Naive thymus-derived CD4-positive, alpha-beta T cell (primary cell): ENCODE measurements at regions not wholly inside any gene's neighbourhood (a gene's known extent, or its start where the extent isn't known, plus 50 kb on each side); places are given as distances from the start of the nearest gene placed in this dataset.

Source experiments
- ATAC-seq: fragments of 150-1000 bp; cut with Tn5 transposase; 2 replicates; pipeline ENCODE4 v1.10.0; 2021; ENCODE audit warnings: mild to moderate bottlenecking, moderate library complexity
- CTCF ChIA-PET: fragments of 350-600 bp; sonication (Branson Sonifier 250); formaldehyde crosslinking; loops from one replicate; lab custom pipeline; 2021; ENCODE audit warnings: antibody characterized with exemption; lab: Charles Lee
- POLR2A ChIA-PET: fragments of 350-600 bp; sonication (Branson Sonifier 250); formaldehyde crosslinking; loops from one replicate; lab custom pipeline; 2021; ENCODE audit warnings: antibody characterized with exemption, inconsistent platforms; lab: Charles Lee
- DNase-seq, 9 donors: peaks; one replicate each; pipeline versions ENCODE4 v3.0.0 to v3.0.0-alpha.2; 2020 to 2022; ENCODE audit warnings: mixed read lengths in 1 of 9
- H3K27ac ChIP-seq: one replicate; pipeline ENCODE4 v1.7.0; 2013; ENCODE audit warnings: mild to moderate bottlenecking, low read depth, low read length, moderate library complexity
- H3K27me3 ChIP-seq, 2 donors: one replicate each; pipeline ENCODE4 v1.7.0; 2013; ENCODE audit warnings: low read length in 2 of 2, mild to moderate bottlenecking in 2 of 2, moderate library complexity in 2 of 2; ENCODE audit not compliant: control insufficient read depth in 2 of 2, insufficient read depth in 2 of 2
- H3K36me3 ChIP-seq, 3 experiments: 1 replicate in 2 of 3; 2 replicates in 1 of 3; pipeline ENCODE4 v1.7.0; 2013; ENCODE audit warnings: low read length in 3 of 3, mild to moderate bottlenecking in 3 of 3, moderate library complexity in 1 of 3; ENCODE audit not compliant: insufficient read depth in 3 of 3, control insufficient read depth in 2 of 3
- H3K4me1 ChIP-seq, 2 donors: one replicate each; pipeline ENCODE4 v1.7.0; 2013; ENCODE audit warnings: low read length in 2 of 2, mild to moderate bottlenecking in 2 of 2, moderate library complexity in 1 of 2; ENCODE audit not compliant: control insufficient read depth in 2 of 2, insufficient read depth in 2 of 2
- H3K4me3 ChIP-seq: 2 replicates; pipeline ENCODE4 v1.7.0; 2013; ENCODE audit warnings: mild to moderate bottlenecking, low read length
- H3K9me3 ChIP-seq, 3 experiments: 1 replicate in 2 of 3; 2 replicates in 1 of 3; pipeline ENCODE4 v1.7.0; 2013; ENCODE audit warnings: low read length in 3 of 3; ENCODE audit not compliant: control insufficient read depth in 2 of 3
- H3K27ac Mint-ChIP-seq, 9 donors: one replicate each; pipeline ENCODE4 v1.8.0; 2020 to 2022; ENCODE audit warnings: mixed read lengths in 9 of 9, mild to moderate bottlenecking in 8 of 9, moderate library complexity in 5 of 9, inconsistent platforms in 2 of 9
- H3K27me3 Mint-ChIP-seq, 5 donors: one replicate each; pipeline ENCODE4 v1.8.0; 2021 to 2022; ENCODE audit warnings: mixed read lengths in 5 of 5, mild to moderate bottlenecking in 1 of 5
- H3K36me3 Mint-ChIP-seq, 5 donors: one replicate each; pipeline ENCODE4 v1.8.0; 2020 to 2022; ENCODE audit warnings: mixed read lengths in 5 of 5, mild to moderate bottlenecking in 3 of 5, inconsistent platforms in 1 of 5
- H3K4me1 Mint-ChIP-seq, 7 donors: one replicate each; pipeline ENCODE4 v1.8.0; 2020 to 2022; ENCODE audit warnings: mixed read lengths in 7 of 7, mild to moderate bottlenecking in 3 of 7, inconsistent platforms in 1 of 7
- H3K4me3 Mint-ChIP-seq, 10 donors: one replicate each; pipeline ENCODE4 v1.8.0; 2020 to 2022; ENCODE audit warnings: mild to moderate bottlenecking in 10 of 10, mixed read lengths in 10 of 10, moderate library complexity in 6 of 10, inconsistent platforms in 2 of 10
- H3K9me3 Mint-ChIP-seq, 11 donors: one replicate each; pipeline ENCODE4 v1.8.0; 2020 to 2022; ENCODE audit warnings: mixed read lengths in 11 of 11, mild to moderate bottlenecking in 4 of 11, inconsistent platforms in 1 of 11, moderate library complexity in 1 of 11
- intact Hi-C, 2 donors: fragments of 100-400 bp; cut with micrococcal nuclease; formaldehyde crosslinking; loops; one replicate each; pipeline ENCODE4 v1.15.1; 2023

DNA sequence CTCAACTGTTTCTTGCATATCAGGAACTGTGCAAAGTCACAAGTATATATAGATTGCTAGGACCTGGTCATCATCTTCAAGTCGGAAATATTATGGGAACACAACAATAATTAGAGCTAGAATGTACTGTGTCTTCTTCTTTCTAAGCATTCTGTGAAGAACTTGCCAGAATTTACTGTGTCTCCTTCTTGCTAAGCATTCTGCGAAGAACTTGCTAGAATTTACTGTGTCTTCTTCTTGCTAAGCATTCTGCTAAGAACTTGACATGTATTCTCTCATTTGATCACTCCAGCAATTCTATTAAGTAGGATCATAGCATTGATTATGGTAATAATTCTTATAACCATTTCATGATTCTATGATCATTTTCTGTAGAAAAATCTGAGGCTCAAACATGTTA is 231.7 kb downstream of the FOXL1 start:
- no peak overlapping the region for H3K4me3 ChIP-seq
- H3K36me3 ChIP-seq, result no peaks in the 10 kb centered on the region
- Mint-ChIP-seq H3K9me3 (peaks cover 0 to 5% (median 0%) of the 10 kb centered on the region in 11 donors), H3K27me3 (peaks cover 2 to 20% (median 15%) of the 10 kb centered on the region in 5 donors), H3K4me3 (no peak overlapping the region), H3K4me1 (peaks cover 0 to 2% (median 0%) of the 10 kb centered on the region in 7 donors), H3K27ac (no peak overlapping the region), H3K36me3 (no peaks in the 10 kb centered on the region)
- DNase-seq, result no peak
- no peaks in the 10 kb centered on the region for H3K4me1 ChIP-seq
- ChIA-PET POLR2A (no interaction called here), CTCF (no interaction called here)
- intact Hi-C loops, result no loop called here
- no peak overlapping the region for H3K27ac ChIP-seq
- H3K9me3 ChIP-seq, result no peaks in the 10 kb centered on the region
- H3K27me3 ChIP-seq, result no peaks in the 10 kb centered on the region
- no peak for ATAC-seq

- H3K9me3 Mint-ChIP-seq, result peaks cover 0 to 1% (median 0%) of the 10 kb centered on the region in 11 donors
- H3K4me1 Mint-ChIP-seq, result no peaks in the 10 kb centered on the region
- H3K27ac Mint-ChIP-seq, result no peak overlapping the region
- H3K36me3 Mint-ChIP-seq, result no peaks in the 10 kb centered on the region
- no peaks in the 10 kb centered on the region for H3K4me1 ChIP-seq
- H3K27ac ChIP-seq, result no peak overlapping the region
- H3K27me3 Mint-ChIP-seq, result peaks cover 3 to 13% (median 8%) of the 10 kb centered on the region in 5 donors
- ATAC-seq, result no peak
- H3K4me3 ChIP-seq, result no peak overlapping the region
- CTCF ChIA-PET, result no interaction called here
- intact Hi-C loops, result no loop called here
- no peak for DNase-seq
- H3K9me3 ChIP-seq, result no peaks in the 10 kb centered on the region
- H3K4me3 Mint-ChIP-seq, result no peak overlapping the region
- H3K36me3 ChIP-seq, result no peaks in the 10 kb centered on the region
- POLR2A ChIA-PET, result no interaction called here
- no peaks in the 10 kb centered on the region for H3K27me3 ChIP-seq
Observed at GRCh38 chr16:86812363-86812970, 234.1 kb downstream of the FOXL1 start.

- CTCF ChIA-PET, result no interaction called here
Observed at GRCh38 chr16:86814256-86814655, 235.9 kb downstream of the FOXL1 start.

DNA sequence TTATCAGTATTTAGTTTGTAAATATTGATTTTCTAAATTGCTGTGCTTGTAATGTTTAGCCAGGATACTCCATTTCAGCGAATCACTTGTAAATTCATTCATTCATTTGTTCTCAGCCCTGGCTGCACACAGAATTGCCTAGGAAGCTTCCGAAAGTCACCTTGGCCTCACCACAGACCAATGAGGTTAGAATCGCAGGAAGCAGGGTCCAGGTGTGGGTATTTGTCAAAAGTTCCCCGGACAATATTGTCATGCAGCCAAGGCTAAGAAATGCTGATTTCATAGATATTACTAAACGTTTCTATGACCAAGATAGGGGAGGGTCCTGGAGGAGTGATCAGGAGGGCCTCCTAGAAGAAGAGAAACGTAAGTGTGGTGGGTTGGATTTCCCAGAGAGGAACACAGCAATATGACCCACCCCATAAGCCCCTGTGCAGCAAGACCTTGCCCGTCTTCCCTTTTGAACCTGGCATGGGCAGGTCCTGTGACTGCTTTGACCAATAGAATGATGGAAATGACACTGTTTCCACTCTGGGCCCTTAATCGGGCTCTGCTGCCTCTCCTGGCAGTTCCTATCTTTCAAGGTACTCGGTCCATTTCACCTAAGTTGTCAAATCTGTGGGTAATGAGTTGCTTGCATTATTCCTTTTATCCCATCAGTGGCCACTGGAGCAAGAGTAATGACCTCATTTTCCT is 238.7 kb downstream of the FOXL1 start:
- H3K4me3 ChIP-seq, result no peak overlapping the region
- no peak overlapping the region for H3K27ac ChIP-seq
- intact Hi-C loops, result no loop called here
- no peaks in the 10 kb centered on the region for H3K27me3 ChIP-seq
- ATAC-seq, result no peak
- Mint-ChIP-seq H3K27ac (no peak overlapping the region), H3K4me1 (no peaks in the 10 kb centered on the region), H3K9me3 (no peaks in the 10 kb centered on the region), H3K27me3 (peaks cover 6 to 36% (median 13%) of the 10 kb centered on the region in 5 donors), H3K36me3 (no peaks in the 10 kb centered on the region), H3K4me3 (no peak overlapping the region)
- POLR2A ChIA-PET, result no interaction called here
- no peaks in the 10 kb centered on the region for H3K9me3 ChIP-seq
- CTCF ChIA-PET, result no interaction called here
- no peak for DNase-seq
- H3K4me1 ChIP-seq, result no peaks in the 10 kb centered on the region
- H3K36me3 ChIP-seq, result no peaks in the 10 kb centered on the region

More at GRCh38 chr16:86814256-86814655, 235.9 kb downstream of the FOXL1 start:
- Histone ChIP-seq H3K4me1 (no peaks in the 10 kb centered on the region), H3K27me3 (no peaks in the 10 kb centered on the region), H3K27ac (no peak overlapping the region), H3K9me3 (no peaks in the 10 kb centered on the region), H3K36me3 (no peaks in the 10 kb centered on the region), H3K4me3 (no peak overlapping the region)
- Mint-ChIP-seq H3K4me1 (no peaks in the 10 kb centered on the region), H3K27ac (no peak overlapping the region), H3K4me3 (no peak overlapping the region), H3K9me3 (no peaks in the 10 kb centered on the region), H3K36me3 (no peaks in the 10 kb centered on the region), H3K27me3 (peaks cover 5 to 29% (median 13%) of the 10 kb centered on the region in 5 donors)
- DNase-seq, result no peak
- no peak for ATAC-seq
- intact Hi-C loops, result no loop called here
- POLR2A ChIA-PET, result no interaction called here

DNA sequence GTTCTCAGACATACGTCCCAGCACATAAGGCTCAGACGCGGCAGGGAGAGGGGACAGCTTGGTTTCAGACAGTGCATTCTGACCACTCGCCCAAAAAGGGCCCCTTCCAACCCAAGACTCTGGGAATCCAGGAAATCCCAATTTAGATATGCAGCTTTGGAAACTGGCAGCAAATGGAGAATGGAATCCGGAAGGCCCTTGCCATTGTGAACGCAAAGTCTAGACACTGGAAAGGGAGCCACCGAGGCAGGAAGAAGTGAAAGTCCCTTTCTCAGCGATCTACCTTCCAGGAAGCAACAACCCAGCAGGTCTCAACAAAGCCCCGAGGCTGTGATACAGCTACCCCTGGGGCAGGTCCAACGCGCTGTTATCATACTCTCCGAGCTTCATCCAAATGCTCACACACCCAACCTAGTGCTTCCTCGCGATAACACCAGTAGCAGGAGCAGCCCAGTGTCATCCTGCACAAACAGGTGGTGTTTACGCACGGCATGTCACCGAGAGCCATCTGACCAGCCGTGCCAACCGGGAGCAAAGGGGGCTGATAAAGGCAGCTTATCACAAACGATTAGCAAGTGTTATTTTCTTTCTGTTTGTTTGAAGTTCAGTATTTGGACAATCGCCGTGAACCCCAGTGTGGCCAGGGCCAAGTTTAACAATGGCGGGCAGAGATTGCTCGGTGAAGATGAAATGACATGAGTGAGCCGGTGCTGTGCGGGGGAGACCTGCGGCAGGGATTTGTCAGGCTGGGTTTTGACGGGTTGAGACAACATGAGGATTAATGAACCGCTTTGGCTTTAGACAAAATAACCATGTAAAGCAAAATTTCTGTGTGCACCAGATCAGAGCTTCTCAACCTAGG is 240.6 kb downstream of the FOXL1 start:
- DNase-seq, result no peak
- no peak overlapping the region for H3K27ac ChIP-seq
- POLR2A ChIA-PET, result no interaction called here
- H3K36me3 ChIP-seq, result no peaks in the 10 kb centered on the region
- Mint-ChIP-seq H3K36me3 (no peaks in the 10 kb centered on the region), H3K27me3 (peaks cover 6 to 49% (median 22%) of the 10 kb centered on the region in 5 donors), H3K9me3 (no peaks in the 10 kb centered on the region), H3K4me3 (no peak overlapping the region), H3K27ac (no peak overlapping the region), H3K4me1 (no peaks in the 10 kb centered on the region)
- CTCF ChIA-PET, result interaction anchor here (0.5 kb wide), 1 partner anchor 257 kb away, joined by 3 read pairs; no protein-coding TSS in a partner anchor
- H3K4me1 ChIP-seq, result no peaks in the 10 kb centered on the region
- no peak overlapping the region for H3K4me3 ChIP-seq
- no peaks in the 10 kb centered on the region for H3K9me3 ChIP-seq
- intact Hi-C loops, result no loop called here
- H3K27me3 ChIP-seq, result no peaks in the 10 kb centered on the region
- no peak for ATAC-seq

GRCh38 chr16:86819533-86819892 is 241.2 kb downstream of the FOXL1 start:
- Mint-ChIP-seq H3K4me3 (no peak overlapping the region), H3K36me3 (no peaks in the 10 kb centered on the region), H3K27me3 (peaks cover 6 to 49% (median 26%) of the 10 kb centered on the region in 5 donors), H3K27ac (no peak overlapping the region), H3K4me1 (no peaks in the 10 kb centered on the region), H3K9me3 (no peaks in the 10 kb centered on the region)
- no peak for DNase-seq
- Histone ChIP-seq H3K4me3 (no peak overlapping the region), H3K4me1 (no peaks in the 10 kb centered on the region), H3K9me3 (no peaks in the 10 kb centered on the region), H3K27ac (no peak overlapping the region), H3K36me3 (no peaks in the 10 kb centered on the region), H3K27me3 (no peaks in the 10 kb centered on the region)
- POLR2A ChIA-PET, result no interaction called here
- CTCF ChIA-PET, result no interaction called here
- intact Hi-C loops, result no loop called here
- no peak for ATAC-seq
